OCI-LY3 (cell line): ENCODE measurements at regions not wholly inside any gene's neighbourhood (a gene's known extent, or its start where the extent isn't known, plus 50 kb on each side); places are given as distances from the start of the nearest gene placed in this dataset.

ENCODE experiments used
- EZH2phosphoT487 ChIP-seq: fragments of 200-600 bp; shearing (Covaris generic); IDR thresholded peaks from 2 replicates; pipeline ENCODE4 v1.6.1; 2018; ENCODE audit warnings: antibody characterized with exemption, mixed run types, low read depth
- TF ChIP-seq, protein P1 (sequence below): fragments of 200-600, 300-600 bp; sonication (generic); IDR thresholded peaks from 2 replicates; pipeline ENCODE4 v1.5.1; 2014; ENCODE audit warnings: antibody characterized with exemption, low read length, low read depth

DNA sequence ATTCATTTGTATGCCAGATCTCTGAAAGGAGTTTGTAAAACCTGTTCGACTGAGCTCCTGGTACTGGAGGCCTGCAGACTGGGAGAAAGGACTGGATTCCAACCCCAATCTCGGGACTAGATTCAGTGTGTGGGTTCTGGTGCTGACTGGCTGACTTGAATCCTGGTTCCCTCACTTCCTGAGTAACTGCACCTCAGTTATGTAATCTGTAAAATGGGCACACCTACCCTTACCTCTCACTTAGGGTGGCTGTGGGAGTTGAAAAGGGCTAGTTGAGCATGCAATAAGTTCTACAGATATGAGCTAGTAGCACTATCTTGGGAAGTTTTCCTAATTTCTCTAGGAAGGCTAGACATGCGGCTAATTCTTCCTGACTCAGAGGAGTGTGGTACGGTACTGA, 621.3 kb upstream of the TBX3 start:
- TF ChIP-seq, protein P1, sequence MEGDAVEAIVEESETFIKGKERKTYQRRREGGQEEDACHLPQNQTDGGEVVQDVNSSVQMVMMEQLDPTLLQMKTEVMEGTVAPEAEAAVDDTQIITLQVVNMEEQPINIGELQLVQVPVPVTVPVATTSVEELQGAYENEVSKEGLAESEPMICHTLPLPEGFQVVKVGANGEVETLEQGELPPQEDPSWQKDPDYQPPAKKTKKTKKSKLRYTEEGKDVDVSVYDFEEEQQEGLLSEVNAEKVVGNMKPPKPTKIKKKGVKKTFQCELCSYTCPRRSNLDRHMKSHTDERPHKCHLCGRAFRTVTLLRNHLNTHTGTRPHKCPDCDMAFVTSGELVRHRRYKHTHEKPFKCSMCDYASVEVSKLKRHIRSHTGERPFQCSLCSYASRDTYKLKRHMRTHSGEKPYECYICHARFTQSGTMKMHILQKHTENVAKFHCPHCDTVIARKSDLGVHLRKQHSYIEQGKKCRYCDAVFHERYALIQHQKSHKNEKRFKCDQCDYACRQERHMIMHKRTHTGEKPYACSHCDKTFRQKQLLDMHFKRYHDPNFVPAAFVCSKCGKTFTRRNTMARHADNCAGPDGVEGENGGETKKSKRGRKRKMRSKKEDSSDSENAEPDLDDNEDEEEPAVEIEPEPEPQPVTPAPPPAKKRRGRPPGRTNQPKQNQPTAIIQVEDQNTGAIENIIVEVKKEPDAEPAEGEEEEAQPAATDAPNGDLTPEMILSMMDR: no peak
- no peak for TF ChIP-seq EZH2phosphoT487
